IMR-90 (cell line): ENCODE measurements at regions not wholly inside any gene's neighbourhood (a gene's known extent, or its start where the extent isn't known, plus 50 kb on each side); places are given as distances from the start of the nearest gene placed in this dataset.

Source experiments
- ATAC-seq: fragments of 200-7000 bp; cut with Tn5 transposase; 2 replicates; pipeline ENCODE4 v1.9.1; 2020; ENCODE audit warnings: low read depth, mild to moderate bottlenecking, moderate library complexity
- BruUV-seq: library from RNA; stranded (reverse); fragments of 400-500 nt; replicated peaks from 2 replicates; lab custom pipeline; 2021; lab: Mats Ljungman, UMichigan
- CTCF ChIA-PET: fragments of 300-600 bp; formaldehyde crosslinking; extraction: SDS; loops from one replicate; lab custom pipeline; 2021; ENCODE audit warnings: antibody characterized with exemption; lab: Yijun Ruan, JAX
- POLR2A ChIA-PET: fragments of 300-600 bp; sonication (Branson Sonifier 250); formaldehyde crosslinking; loops from one replicate; lab custom pipeline; 2022; ENCODE audit warnings: antibody characterized with exemption; ENCODE audit not compliant: unreplicated experiment; lab: Charles Lee
- DNase-seq: peaks from one replicate; pipeline ENCODE4 v3.0.0; 2013
- H2AFZ ChIP-seq: replicated peaks from 2 replicates; pipeline ENCODE3; 2013; ENCODE audit warnings: low read length, mild to moderate bottlenecking; ENCODE audit not compliant: poor library complexity
- H2AK5ac ChIP-seq: 2 replicates; pipeline ENCODE4 v1.6.1; 2013; ENCODE audit warnings: low read depth, low read length, inconsistent platforms
- H2AK9ac ChIP-seq: replicated peaks from 2 replicates; pipeline ENCODE3; 2013; ENCODE audit warnings: mild to moderate bottlenecking, low read depth, low read length, moderate library complexity; ENCODE audit not compliant: poor library complexity
- H2BK120ac ChIP-seq: 2 replicates; pipeline ENCODE4 v1.6.1; 2013; ENCODE audit warnings: low read depth, low read length, inconsistent platforms
- H2BK15ac ChIP-seq: 3 replicates; pipeline ENCODE4 v1.6.1; 2013; ENCODE audit warnings: low read depth, low read length, inconsistent platforms
- H2BK20ac ChIP-seq: 2 replicates; pipeline ENCODE4 v1.6.1; 2013; ENCODE audit warnings: low read depth, mild to moderate bottlenecking, inconsistent platforms, low read length, moderate library complexity
- H2BK5ac ChIP-seq: 2 replicates; pipeline ENCODE4 v1.6.1; 2013; ENCODE audit warnings: mild to moderate bottlenecking, low read depth, low read length, inconsistent platforms; ENCODE audit not compliant: poor library complexity, severe bottlenecking
- H3K14ac ChIP-seq: replicated peaks from 2 replicates; pipeline ENCODE4 v1.6.1; 2013; ENCODE audit warnings: low read depth, low read length, inconsistent platforms
- H3K18ac ChIP-seq: 2 replicates; pipeline ENCODE4 v1.6.1; 2013; ENCODE audit warnings: low read depth, low read length, control low read depth
- H3K23ac ChIP-seq: 2 replicates; pipeline ENCODE4 v1.6.1; 2013; ENCODE audit warnings: low read depth, low read length, inconsistent platforms
- H3K27ac ChIP-seq: 2 replicates; pipeline ENCODE4 v1.5.1; 2013; ENCODE audit warnings: mild to moderate bottlenecking, control low read depth, low read length; ENCODE audit not compliant: insufficient read depth
- H3K27me3 ChIP-seq: 2 replicates; pipeline ENCODE4 v1.6.1; 2013; ENCODE audit warnings: low read length; ENCODE audit not compliant: control insufficient read depth, insufficient read depth
- H3K36me3 ChIP-seq: 2 replicates; pipeline ENCODE4 v1.6.1; 2013; ENCODE audit warnings: low read length, mixed read lengths; ENCODE audit not compliant: control insufficient read depth, insufficient read depth
- H3K4ac ChIP-seq: 2 replicates; pipeline ENCODE4 v1.6.1; 2013; ENCODE audit warnings: low read depth, low read length, inconsistent platforms
- H3K4me1 ChIP-seq: 2 replicates; pipeline ENCODE4 v1.6.1; 2013; ENCODE audit warnings: low read length, mixed read lengths; ENCODE audit not compliant: control insufficient read depth, insufficient read depth
- H3K4me2 ChIP-seq: 2 replicates; pipeline ENCODE4 v1.6.1; 2013; ENCODE audit warnings: low read depth, mild to moderate bottlenecking, control low read depth, low read length, moderate library complexity
- H3K4me3 ChIP-seq: 2 replicates; pipeline ENCODE4 v1.5.1; 2013; ENCODE audit warnings: low read depth, mild to moderate bottlenecking, control low read depth, low read length, moderate library complexity; ENCODE audit not compliant: insufficient read depth
- H3K56ac ChIP-seq: 2 replicates; pipeline ENCODE4 v1.6.1; 2013; ENCODE audit warnings: low read length, inconsistent platforms; ENCODE audit not compliant: insufficient read depth; ENCODE audit errors: extremely low read depth
- H3K79me1 ChIP-seq, 2 experiments: 2 replicates each; pipeline ENCODE4 v1.6.1; 2013; ENCODE audit warnings: low read length in 2 of 2, inconsistent platforms in 1 of 2, low read depth in 1 of 2
- H3K9ac ChIP-seq: 2 replicates; pipeline ENCODE4 v1.6.1; 2013; ENCODE audit warnings: low read depth, low read length, control low read depth
- H3K9me1 ChIP-seq: 2 replicates; pipeline ENCODE4 v1.6.1; 2013; ENCODE audit warnings: low read length, inconsistent platforms; ENCODE audit not compliant: insufficient read depth
- H3K9me3 ChIP-seq: 2 replicates; pipeline ENCODE4 v1.6.1; 2013; ENCODE audit warnings: low read length; ENCODE audit not compliant: control insufficient read depth, insufficient read depth
- H4K20me1 ChIP-seq: 2 replicates; pipeline ENCODE4 v1.6.1; 2013; ENCODE audit warnings: low read length, inconsistent platforms; ENCODE audit not compliant: insufficient read depth
- H4K5ac ChIP-seq: 2 replicates; pipeline ENCODE4 v1.6.1; 2013; ENCODE audit warnings: mild to moderate bottlenecking, low read depth, low read length, control low read depth
- H4K8ac ChIP-seq, 2 experiments: 2 replicates each; pipeline ENCODE4 v1.6.1; 2013; ENCODE audit warnings: low read depth in 2 of 2, low read length in 2 of 2, control low read depth in 1 of 2, inconsistent platforms in 1 of 2
- H4K91ac ChIP-seq: 2 replicates; pipeline ENCODE4 v1.6.1; 2013; ENCODE audit warnings: low read depth, low read length, inconsistent platforms; ENCODE audit not compliant: insufficient read depth
- BHLHE40 ChIP-seq: fragments of 150-350 bp; IDR thresholded peaks from 2 replicates; pipeline ENCODE4 v1.6.1; 2016; ENCODE audit warnings: mild to moderate bottlenecking, low read depth, low read length
- CEBPB ChIP-seq: IDR thresholded peaks from 2 replicates; pipeline ENCODE4 v1.6.1; 2012; ENCODE audit warnings: low read depth, low read length, improper control_type of control experiment
- CHD1 ChIP-seq: IDR thresholded peaks from 2 replicates; pipeline ENCODE4 v1.6.1; 2012; ENCODE audit warnings: low read depth, low read length, improper control_type of control experiment
- FOS ChIP-seq: fragments of 150-350 bp; IDR thresholded peaks from 2 replicates; pipeline ENCODE4 v1.6.1; 2016; ENCODE audit warnings: low read depth, low read length
- MAFK ChIP-seq: IDR thresholded peaks from 2 replicates; pipeline ENCODE4 v1.6.1; 2012; ENCODE audit warnings: low read depth, low read length, improper control_type of control experiment
- MAZ ChIP-seq: IDR thresholded peaks from 2 replicates; pipeline ENCODE4 v1.6.1; 2012; ENCODE audit warnings: low read depth, mild to moderate bottlenecking, low read length, improper control_type of control experiment, moderate library complexity, borderline replicate concordance
- MXI1 ChIP-seq: IDR thresholded peaks from 2 replicates; pipeline ENCODE4 v1.6.1; 2012; ENCODE audit warnings: low read depth, mild to moderate bottlenecking, low read length, moderate library complexity, borderline replicate concordance
- NFE2L2 ChIP-seq: fragments of 150-350 bp; IDR thresholded peaks from 2 replicates; pipeline ENCODE4 v1.6.1; 2016; ENCODE audit warnings: low read depth, mild to moderate bottlenecking, low read length
- POLR2A ChIP-seq: IDR thresholded peaks from 2 replicates; pipeline ENCODE4 v1.6.1; 2012; ENCODE audit warnings: mild to moderate bottlenecking, low read depth, low read length
- RAD21 ChIP-seq: IDR thresholded peaks from 2 replicates; pipeline ENCODE4 v1.6.1; 2012; ENCODE audit warnings: low read length, improper control_type of control experiment
- RCOR1 ChIP-seq: IDR thresholded peaks from 2 replicates; pipeline ENCODE4 v1.6.1; 2012; ENCODE audit warnings: mild to moderate bottlenecking, low read length, improper control_type of control experiment; ENCODE audit not compliant: insufficient replicate concordance
- RFX5 ChIP-seq: IDR thresholded peaks from 2 replicates; pipeline ENCODE4 v1.8.0; 2012; ENCODE audit warnings: low read depth, mild to moderate bottlenecking, low read length, moderate library complexity
- SMC3 ChIP-seq: fragments of 150-350 bp; IDR thresholded peaks from 2 replicates; pipeline ENCODE4 v1.6.1; 2016; ENCODE audit warnings: low read depth, mild to moderate bottlenecking, antibody characterized with exemption, low read length, moderate library complexity
- WGBS, 2 experiments: methylation state at CpG; one replicate each; pipeline versions ENCODE4 v1.1.5 to v1.1.7; 2013; ENCODE audit warnings: missing lambda C conversion rate in 2 of 2; ENCODE audit not compliant: insufficient read length in 1 of 2; ENCODE audit errors: extremely low coverage in 2 of 2; 5-methylcytosine and 5-hydroxymethylcytosine counted together
- dilution Hi-C: fragments of 300-500 bp; cut with HindIII; formaldehyde crosslinking; loops from one replicate; pipeline ENCODE4 v1.14.3; 2018; ENCODE audit warnings: low sequenced_read_pairs; ENCODE audit not compliant: unreplicated experiment
- in situ Hi-C: fragments of 300-500 bp; cut with MboI; formaldehyde crosslinking; loops from 3 replicates; pipeline ENCODE4 v1.14.3; 2019; ENCODE audit warnings: low sequenced_read_pairs, inconsistent platforms, mixed read lengths
- intact Hi-C: fragments of 100-400 bp; cut with micrococcal nuclease; formaldehyde crosslinking; loops from 2 replicates; pipeline ENCODE4 v1.10.0; 2022
- TF ChIP-seq, protein P1 (sequence below): fragments of 150-350 bp; IDR thresholded peaks from 2 replicates; pipeline ENCODE4 v1.6.1; 2017; ENCODE audit warnings: mild to moderate bottlenecking, antibody characterized with exemption, low read length, low read depth
- TF ChIP-seq, protein P2 (sequence below): fragments of 150-350 bp; IDR thresholded peaks from 2 replicates; pipeline ENCODE4 v1.6.1; 2016; ENCODE audit warnings: low read depth, mild to moderate bottlenecking, low read length, moderate library complexity, borderline replicate concordance
- TF ChIP-seq, protein P3 (sequence below): conservative IDR thresholded peaks from 2 replicates; pipeline ENCODE4 v1.5.1; 2012; ENCODE audit warnings: mild to moderate bottlenecking, low read depth, low read length, improper control_type of control experiment

DNA sequence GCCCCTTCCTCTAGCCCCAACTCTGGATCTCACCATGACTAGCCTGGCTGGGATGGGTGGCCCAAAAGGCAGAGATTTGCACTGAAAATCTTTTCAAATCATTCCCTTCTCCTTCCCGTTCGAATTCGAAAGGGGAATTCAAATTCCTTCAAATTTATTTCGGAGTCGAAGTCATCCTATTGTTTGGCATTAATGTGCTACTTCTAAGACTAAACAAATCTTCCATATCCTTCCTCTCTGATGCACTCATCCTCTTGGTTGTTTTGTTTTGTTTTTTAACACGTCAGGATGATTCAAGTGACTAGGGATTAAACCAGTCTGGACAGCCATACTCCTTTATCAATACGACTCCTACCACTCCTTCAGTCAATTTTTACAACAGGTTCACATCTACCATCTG lies 95.5 kb upstream of the SGIP1 start:
- H3K9me1 ChIP-seq: peaks cover 13% of the 10 kb centered on the region
- H2AFZ ChIP-seq: no peak overlapping the region
- no peaks in the 10 kb centered on the region for H3K27me3 ChIP-seq
- H2BK20ac ChIP-seq: peak overlapping the region; percentile 70
- no peaks in the 10 kb centered on the region for H4K20me1 ChIP-seq
- BruUV-seq: no TSS peak
- peak overlapping the region; percentile 53; the same call in 1 of the 2 replicates for H4K5ac ChIP-seq
- intact Hi-C loops: loop anchor here (2.0 to 5.0 kb wide), 2 partner anchors 68 to 86 kb away; no protein-coding TSS in a partner anchor
- peak overlapping the region; percentile 84 for H2BK5ac ChIP-seq
- peak overlapping the region; percentile 47; the same call in 1 of the 2 replicates for H3K4ac ChIP-seq
- no peak overlapping the region for H3K9ac ChIP-seq
- dilution Hi-C loops: no loop called here
- WGBS, 2 experiments: no CpG with 5 or more reads among the region's 7 CpGs
- H3K18ac ChIP-seq: peak overlapping the region; percentile 93
- peaks cover 5% of the 10 kb centered on the region for H3K4me1 ChIP-seq
- no peak overlapping the region for H3K56ac ChIP-seq
- H2AK9ac ChIP-seq: no peak overlapping the region
- no peak overlapping the region for H3K23ac ChIP-seq
- peak overlapping the region; percentile 74 for H2BK120ac ChIP-seq
- H3K4me2 ChIP-seq: peak overlapping the region; percentile 19; the same call in 1 of the 2 replicates
- no peaks in the 10 kb centered on the region for H3K36me3 ChIP-seq
- DNase-seq (no peak), ATAC-seq (peak; percentile 15; the same call in 1 of the 2 replicates)
- TF ChIP-seq RAD21: no peak
- TF ChIP-seq, protein P1, sequence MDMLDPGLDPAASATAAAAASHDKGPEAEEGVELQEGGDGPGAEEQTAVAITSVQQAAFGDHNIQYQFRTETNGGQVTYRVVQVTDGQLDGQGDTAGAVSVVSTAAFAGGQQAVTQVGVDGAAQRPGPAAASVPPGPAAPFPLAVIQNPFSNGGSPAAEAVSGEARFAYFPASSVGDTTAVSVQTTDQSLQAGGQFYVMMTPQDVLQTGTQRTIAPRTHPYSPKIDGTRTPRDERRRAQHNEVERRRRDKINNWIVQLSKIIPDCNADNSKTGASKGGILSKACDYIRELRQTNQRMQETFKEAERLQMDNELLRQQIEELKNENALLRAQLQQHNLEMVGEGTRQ: no peak
- no peak for TF ChIP-seq NFE2L2
- TF ChIP-seq POLR2A: no peak
- TF ChIP-seq RFX5: no peak
- TF ChIP-seq, protein P2, sequence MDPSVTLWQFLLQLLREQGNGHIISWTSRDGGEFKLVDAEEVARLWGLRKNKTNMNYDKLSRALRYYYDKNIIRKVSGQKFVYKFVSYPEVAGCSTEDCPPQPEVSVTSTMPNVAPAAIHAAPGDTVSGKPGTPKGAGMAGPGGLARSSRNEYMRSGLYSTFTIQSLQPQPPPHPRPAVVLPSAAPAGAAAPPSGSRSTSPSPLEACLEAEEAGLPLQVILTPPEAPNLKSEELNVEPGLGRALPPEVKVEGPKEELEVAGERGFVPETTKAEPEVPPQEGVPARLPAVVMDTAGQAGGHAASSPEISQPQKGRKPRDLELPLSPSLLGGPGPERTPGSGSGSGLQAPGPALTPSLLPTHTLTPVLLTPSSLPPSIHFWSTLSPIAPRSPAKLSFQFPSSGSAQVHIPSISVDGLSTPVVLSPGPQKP: no peak
- no peak for TF ChIP-seq FOS
- TF ChIP-seq MAZ: no peak
- TF ChIP-seq, protein P3, sequence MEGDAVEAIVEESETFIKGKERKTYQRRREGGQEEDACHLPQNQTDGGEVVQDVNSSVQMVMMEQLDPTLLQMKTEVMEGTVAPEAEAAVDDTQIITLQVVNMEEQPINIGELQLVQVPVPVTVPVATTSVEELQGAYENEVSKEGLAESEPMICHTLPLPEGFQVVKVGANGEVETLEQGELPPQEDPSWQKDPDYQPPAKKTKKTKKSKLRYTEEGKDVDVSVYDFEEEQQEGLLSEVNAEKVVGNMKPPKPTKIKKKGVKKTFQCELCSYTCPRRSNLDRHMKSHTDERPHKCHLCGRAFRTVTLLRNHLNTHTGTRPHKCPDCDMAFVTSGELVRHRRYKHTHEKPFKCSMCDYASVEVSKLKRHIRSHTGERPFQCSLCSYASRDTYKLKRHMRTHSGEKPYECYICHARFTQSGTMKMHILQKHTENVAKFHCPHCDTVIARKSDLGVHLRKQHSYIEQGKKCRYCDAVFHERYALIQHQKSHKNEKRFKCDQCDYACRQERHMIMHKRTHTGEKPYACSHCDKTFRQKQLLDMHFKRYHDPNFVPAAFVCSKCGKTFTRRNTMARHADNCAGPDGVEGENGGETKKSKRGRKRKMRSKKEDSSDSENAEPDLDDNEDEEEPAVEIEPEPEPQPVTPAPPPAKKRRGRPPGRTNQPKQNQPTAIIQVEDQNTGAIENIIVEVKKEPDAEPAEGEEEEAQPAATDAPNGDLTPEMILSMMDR: no peak
- no peak for TF ChIP-seq MAFK
- TF ChIP-seq RCOR1: no peak
- no peak for TF ChIP-seq CEBPB
- TF ChIP-seq BHLHE40: no peak
- no peak for TF ChIP-seq SMC3
- TF ChIP-seq MXI1: no peak
- TF ChIP-seq CHD1: no peak
- in situ Hi-C loops: loop anchor here (5.0 kb wide), 1 partner anchor 181 kb away; no protein-coding TSS in a partner anchor
- no peak overlapping the region for H3K4me3 ChIP-seq
- peak overlapping the region; percentile 77 for H3K14ac ChIP-seq
- peak overlapping the region; percentile 67; the same call in 1 of the 2 replicates for H4K91ac ChIP-seq
- H3K27ac ChIP-seq: peak overlapping the region; percentile 49
- H3K79me1 ChIP-seq: no peaks in the 10 kb centered on the region
- no peaks in the 10 kb centered on the region for H3K9me3 ChIP-seq
- POLR2A ChIA-PET: no interaction called here
- 0 out of 2 replicates have a peak overlapping the region, but pooled peaks have one; percentile 3 for H2AK5ac ChIP-seq
- peak overlapping the region; percentile 23 to 75; a peak in 3 of 4 replicates for H4K8ac ChIP-seq
- CTCF ChIA-PET: interaction anchor here (1.2 to 3.1 kb wide), 2 partner anchors 8 to 66 kb away, joined by 3 to 20 read pairs; no protein-coding TSS in a partner anchor
- peak overlapping the region; percentile 9; the same call in 1 of the 3 replicates for H2BK15ac ChIP-seq
